ENCODE measurements at regions not wholly inside any gene's neighbourhood (a gene's known extent, or its start where the extent isn't known, plus 50 kb on each side); places are given as distances from the start of the nearest gene placed in this dataset.
"Not testable (repeated sequence)": the region's sequence is repeated elsewhere in the genome, so short reads cannot be mapped to it uniquely, and the experiment has no call there.

DNA sequence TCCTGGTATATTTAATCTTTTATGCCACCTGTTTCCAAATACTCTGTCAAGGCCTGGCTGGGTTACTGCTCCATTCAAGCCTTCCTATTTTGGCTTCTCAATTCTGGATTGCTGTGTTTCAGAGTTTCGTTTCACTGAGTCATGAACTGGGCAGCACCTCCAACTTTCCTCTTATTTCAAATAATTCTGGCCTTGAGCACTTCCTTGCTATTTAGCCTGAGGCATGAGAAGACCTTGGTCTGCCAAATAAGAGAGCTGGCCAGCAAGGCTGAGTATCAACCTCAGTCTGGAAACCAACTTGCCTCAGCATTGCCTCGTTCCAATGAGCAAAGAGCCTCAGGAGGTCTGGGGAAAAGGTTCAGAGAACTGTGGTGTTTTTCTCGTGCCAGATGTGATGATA, 66.6 kb downstream of the TNFAIP3 start:
- no peak for DNase-seq (ENCODE audit: low read depth)

- DNase-seq (ENCODE audit: low read depth) = no peak
Measured at GRCh38 chr6:137936798-137937197, 69.7 kb downstream of the TNFAIP3 start.

DNA sequence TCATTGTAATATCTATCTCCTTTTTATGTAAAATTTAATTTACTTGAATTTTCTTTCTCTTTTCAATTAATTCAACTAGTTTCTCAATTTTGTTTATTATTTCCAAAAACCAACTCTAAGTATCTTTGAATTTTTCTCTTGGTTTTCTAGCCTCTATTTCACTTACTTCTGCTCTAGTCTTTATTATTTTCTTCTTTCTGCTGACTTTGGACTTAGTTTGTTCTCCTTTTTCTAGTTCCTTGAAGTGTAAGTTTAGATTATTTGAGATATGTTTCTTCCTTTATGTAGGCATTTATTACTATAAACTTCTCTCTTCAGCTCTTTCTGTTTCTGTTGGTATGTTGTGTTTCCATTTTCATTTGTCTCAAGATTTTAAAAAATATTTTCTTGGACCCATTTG, 70.8 kb downstream of the TNFAIP3 start:
- DNase-seq (ENCODE audit: low read depth) = no peak

DNA sequence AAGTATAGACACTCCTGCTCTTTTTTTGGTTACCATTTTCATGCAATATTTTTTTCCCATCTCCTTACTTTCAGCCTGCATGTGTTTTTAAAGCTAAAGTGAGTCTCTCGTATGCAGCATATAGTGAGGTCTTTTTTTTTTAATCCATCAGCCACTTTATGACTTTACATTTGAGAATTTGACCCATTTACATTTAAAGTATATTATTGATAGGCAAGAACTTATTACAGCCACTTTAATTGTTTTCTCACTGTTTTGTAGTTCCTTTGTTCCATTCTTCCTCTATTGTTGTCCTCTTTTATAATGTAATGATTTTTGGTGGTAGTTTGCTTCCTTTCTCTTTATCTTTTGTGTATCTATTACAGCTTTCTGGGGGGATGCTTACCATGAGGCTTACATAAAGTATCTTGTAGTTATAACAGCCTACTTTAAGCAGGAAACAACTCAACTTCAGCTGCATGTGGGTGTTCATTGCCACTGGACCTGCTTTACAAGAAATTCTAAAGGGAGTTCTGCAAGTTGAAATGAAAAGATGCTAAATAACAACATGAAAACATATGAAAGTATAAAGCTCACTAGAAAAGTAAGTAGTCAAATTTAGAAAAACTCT, 71.8 kb downstream of the TNFAIP3 start:
- no peak for DNase-seq (ENCODE audit: low read depth)

DNA sequence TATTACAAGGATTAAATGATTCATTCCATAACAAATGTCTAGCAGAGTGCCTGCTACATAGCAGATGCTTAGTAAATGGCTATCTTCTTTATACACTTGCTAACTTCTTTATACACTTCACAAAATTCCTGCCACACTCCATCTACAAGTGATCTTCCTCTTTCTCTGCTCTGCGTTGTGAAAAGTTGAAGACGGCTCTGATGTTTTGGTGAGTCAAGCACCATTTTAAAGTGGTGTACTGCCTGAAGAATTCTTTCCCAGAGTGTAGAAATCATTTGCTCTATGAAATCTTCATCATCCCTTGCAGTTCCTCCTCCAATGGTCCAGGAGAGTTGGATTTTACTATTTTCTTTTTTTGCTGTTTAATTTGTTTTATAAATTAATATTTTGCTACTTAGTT, 74.9 kb downstream of the TNFAIP3 start:
- DNase-seq (ENCODE audit: low read depth) = no peak

- DNase-seq (ENCODE audit: low read depth) = no peak
Measured at GRCh38 chr6:137942736-137943135, 75.7 kb downstream of the TNFAIP3 start.

GRCh38 chr6:137944381-137944780, 77.3 kb downstream of the TNFAIP3 start:
- DNase-seq (ENCODE audit: low read depth) = not testable (repeated sequence)

GRCh38 chr6:137944793-137945498, 77.9 kb downstream of the TNFAIP3 start:
- DNase-seq (ENCODE audit: low read depth) = no peak

- no peak for DNase-seq (ENCODE audit: low read depth)
Measured at GRCh38 chr6:137949686-137950390, 82.8 kb downstream of the TNFAIP3 start.

GRCh38 chr6:137950581-137950980, 83.5 kb downstream of the TNFAIP3 start:
- no peak for DNase-seq (ENCODE audit: low read depth)

DNA sequence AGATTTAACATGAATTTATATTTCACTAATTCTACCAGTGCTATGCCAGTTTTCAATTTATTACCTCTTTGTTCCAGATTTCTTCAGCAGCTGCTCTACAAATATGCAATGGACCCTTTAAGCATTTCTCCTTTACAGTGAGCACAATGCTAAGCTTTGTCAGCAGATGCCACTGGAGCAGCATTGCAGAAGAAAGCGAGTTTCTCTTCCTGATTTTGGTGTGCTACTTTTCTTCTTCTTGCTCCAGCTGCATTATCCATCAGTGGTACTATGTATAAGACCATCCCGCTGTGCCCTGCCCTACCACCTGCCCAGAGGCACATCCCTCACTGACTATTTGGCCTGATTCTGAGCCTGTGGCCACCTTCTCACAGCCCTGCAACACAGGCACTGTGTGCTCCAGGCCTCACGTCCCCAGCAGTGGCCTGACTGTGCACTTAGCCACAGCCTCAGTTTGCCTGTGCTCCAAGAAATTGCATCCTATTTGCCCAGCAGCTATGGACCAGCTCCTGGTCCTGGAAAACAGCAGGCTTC, 84.1 kb downstream of the TNFAIP3 start:
- DNase-seq (ENCODE audit: low read depth) = no peak

GRCh38 chr6:137952247-137952646, 85.2 kb downstream of the TNFAIP3 start:
- DNase-seq (ENCODE audit: low read depth) = no peak

DNA sequence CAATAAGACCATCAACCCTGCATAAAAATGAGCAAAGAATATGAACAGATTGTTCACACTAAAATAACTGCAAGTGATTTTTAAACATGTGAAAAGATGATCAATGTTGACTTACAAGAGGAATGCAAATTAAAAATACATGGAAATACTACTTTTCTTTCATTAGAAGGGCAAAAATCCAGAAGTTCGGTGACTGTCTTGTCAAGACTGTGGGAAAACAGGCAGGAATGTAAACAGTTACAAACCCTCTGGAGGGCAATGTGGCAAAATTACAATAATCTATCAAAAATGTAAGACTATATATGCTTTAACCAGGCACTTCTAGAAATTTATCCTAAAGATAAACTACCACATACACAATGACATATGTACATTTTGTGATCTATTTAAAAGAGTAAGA, 86.7 kb downstream of the TNFAIP3 start:
- no peak for DNase-seq (ENCODE audit: low read depth)

- no peak for DNase-seq (ENCODE audit: low read depth)
Measured at GRCh38 chr6:137954253-137954652, 87.2 kb downstream of the TNFAIP3 start.

DNA sequence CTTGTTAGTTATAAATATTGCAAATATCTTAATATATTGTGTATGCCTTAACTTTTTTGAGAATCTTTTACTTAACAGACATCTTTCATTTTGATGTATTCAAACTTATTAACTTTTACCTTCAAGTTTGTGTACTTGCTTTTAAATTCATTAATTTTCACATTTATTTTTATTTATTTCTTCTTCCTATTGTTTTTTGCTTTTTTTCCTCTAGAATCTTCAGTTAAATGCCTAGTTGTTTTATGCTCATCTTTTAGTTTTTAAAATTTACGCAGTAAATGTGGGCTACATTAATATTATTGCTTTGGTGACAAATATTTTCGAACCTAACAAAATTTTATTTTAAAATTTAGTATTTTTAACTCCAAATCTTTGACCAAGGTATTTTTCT, 89.0 kb downstream of the TNFAIP3 start:
- DNase-seq (ENCODE audit: low read depth) = no peak

DNA sequence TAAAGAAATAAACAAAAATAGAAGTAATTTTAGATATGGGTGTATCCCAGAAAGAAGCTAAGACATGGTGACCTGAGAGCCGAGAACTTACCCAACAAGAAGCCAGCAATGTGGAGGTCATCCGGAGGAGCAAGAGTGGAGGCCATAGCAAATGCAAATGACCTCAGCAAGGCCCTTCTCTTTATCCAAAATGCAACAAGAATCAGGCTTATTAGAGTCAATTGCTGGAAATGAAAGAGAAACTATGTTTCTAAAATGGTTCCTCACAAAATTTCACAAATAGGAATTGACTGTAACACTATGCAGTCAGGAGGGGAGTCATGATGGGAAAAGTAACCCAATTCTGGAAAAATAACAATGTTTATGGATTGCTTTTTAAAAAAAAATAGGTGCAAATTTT, 90.4 kb downstream of the TNFAIP3 start:
- no peak for DNase-seq (ENCODE audit: low read depth)

DNA sequence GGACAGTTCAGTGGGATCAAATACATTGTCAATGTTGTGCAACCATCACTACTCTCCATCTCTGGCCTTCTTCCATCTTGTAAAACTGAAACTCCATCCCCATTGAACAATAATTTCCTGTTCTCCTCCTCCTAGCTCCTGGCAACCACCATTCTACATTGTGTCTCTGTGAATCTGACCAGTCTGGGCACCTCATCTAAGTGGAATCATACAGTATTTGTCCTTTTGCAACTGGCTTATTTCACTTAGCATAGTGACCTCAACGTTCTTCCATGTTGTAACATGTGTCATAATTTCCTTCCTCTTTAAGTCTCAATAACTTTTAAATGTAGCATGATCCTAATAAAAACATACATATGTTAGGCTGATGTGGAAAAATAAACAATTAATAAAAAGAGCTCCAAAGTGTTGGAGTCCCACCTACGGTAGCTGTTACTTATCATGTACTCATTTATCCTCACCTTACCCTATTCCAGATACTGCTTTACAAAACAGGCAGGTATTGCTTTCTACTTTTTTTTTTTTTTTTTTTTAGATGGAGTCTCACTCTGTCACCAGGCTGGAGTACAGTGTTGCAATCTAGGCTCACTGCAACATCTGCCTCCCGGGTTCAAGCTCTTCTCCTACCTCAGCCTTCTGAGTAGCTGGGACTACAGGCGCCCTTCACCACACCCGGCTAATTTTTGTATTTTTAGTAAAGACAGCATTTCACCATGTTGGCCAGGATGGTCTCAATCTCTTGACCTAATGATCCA, 91.9 kb downstream of the TNFAIP3 start:
- DNase-seq (ENCODE audit: low read depth) = no peak

GRCh38 chr6:137962725-137963124, 95.7 kb downstream of the TNFAIP3 start:
- DNase-seq (ENCODE audit: low read depth) = no peak

- no peak for DNase-seq (ENCODE audit: low read depth)
Measured at GRCh38 chr6:137964876-137965275, 97.8 kb downstream of the TNFAIP3 start.

DNA sequence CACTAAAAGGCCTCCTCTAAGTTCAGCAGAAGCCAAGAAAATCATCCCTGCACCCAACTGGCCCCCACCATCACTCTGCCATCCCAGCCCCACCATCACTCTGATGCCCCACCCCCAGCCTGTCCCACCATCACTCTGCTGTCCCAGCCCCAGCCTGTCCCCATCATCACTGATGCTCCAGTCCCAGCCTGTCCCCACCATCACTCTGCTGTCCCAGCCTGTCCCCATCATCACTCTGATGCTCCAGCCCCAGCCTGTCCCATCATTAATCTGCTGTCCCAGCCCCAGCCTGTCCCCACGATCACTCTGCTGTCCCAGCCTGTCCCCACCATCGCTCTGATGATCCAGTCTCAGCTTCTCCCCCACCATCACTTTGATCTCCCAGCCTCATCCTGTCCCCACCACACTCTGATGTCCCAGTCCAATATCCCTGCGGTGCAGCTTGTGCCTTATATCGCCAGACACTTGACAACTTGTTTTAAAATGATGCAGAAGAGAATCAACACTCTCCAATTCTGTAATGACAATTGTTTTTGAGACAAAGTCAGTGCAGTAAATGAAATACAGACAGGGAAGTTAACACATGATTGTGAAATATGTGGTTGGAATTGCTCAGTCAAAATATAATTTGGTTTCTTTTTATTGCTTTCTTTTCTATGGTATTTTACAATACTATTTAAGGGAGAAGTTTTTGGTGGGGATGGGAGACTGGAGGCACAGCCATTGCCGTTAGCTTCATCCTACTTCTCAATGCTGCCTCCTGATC, 100.8 kb downstream of the TNFAIP3 start:
- no peak for DNase-seq (ENCODE audit: low read depth)

- no peak for DNase-seq (ENCODE audit: low read depth)
Measured at GRCh38 chr6:137968455-137968804, 101.4 kb downstream of the TNFAIP3 start.

- DNase-seq (ENCODE audit: low read depth) = no peak
Measured at GRCh38 chr6:137968901-137969300, 101.8 kb downstream of the TNFAIP3 start.
